Karpas-422 (cell line): ENCODE measurements at regions not wholly inside any gene's neighbourhood (a gene's known extent, or its start where the extent isn't known, plus 50 kb on each side); places are given as distances from the start of the nearest gene placed in this dataset.
"Not testable (repeated sequence)": the region's sequence is repeated elsewhere in the genome, so short reads cannot be mapped to it uniquely, and the experiment has no call there.

Experiments used
- DNase-seq: peaks from one replicate; pipeline ENCODE4 v3.0.0-alpha.2; 2015
- H2AFZ ChIP-seq: fragments of 200-600 bp; sonication (generic); 2 replicates; pipeline ENCODE4 v1.6.1; 2014; ENCODE audit warnings: antibody characterized with exemption, low read length, mixed read lengths
- H3K27ac ChIP-seq: fragments of 200-600 bp; sonication (generic); 2 replicates; pipeline ENCODE4 v1.5.1; 2014; ENCODE audit warnings: mild to moderate bottlenecking, low read length, moderate library complexity
- H3K27me3 ChIP-seq: fragments of 200-600 bp; sonication (generic); 2 replicates; pipeline ENCODE4 v1.6.1; 2014; ENCODE audit warnings: low read length, mixed read lengths
- H3K36me3 ChIP-seq: fragments of 200-600 bp; sonication (generic); 2 replicates; pipeline ENCODE4 v1.6.1; 2014; ENCODE audit warnings: low read length, mixed read lengths; ENCODE audit not compliant: insufficient read depth
- H3K4me1 ChIP-seq: fragments of 200-600 bp; sonication (generic); 2 replicates; pipeline ENCODE4 v1.6.1; 2014; ENCODE audit warnings: mild to moderate bottlenecking, low read length, mixed read lengths
- H3K4me2 ChIP-seq: fragments of 200-600 bp; sonication (generic); 2 replicates; pipeline ENCODE4 v1.6.1; 2014; ENCODE audit warnings: low read length, low read depth, mild to moderate bottlenecking; ENCODE audit not compliant: poor library complexity, severe bottlenecking
- H3K4me3 ChIP-seq: fragments of 200-600 bp; sonication (generic); 2 replicates; pipeline ENCODE4 v1.5.1; 2014; ENCODE audit warnings: mild to moderate bottlenecking, antibody characterized with exemption, low read length, mixed read lengths
- H3K79me2 ChIP-seq: fragments of 200-600 bp; sonication (generic); 2 replicates; pipeline ENCODE4 v1.6.1; 2014; ENCODE audit warnings: mild to moderate bottlenecking, low read length, mixed read lengths
- H3K9ac ChIP-seq: fragments of 200-600 bp; sonication (generic); 2 replicates; pipeline ENCODE4 v1.6.0; 2014; ENCODE audit warnings: low read length
- H3K9me2 ChIP-seq: fragments of 200-600 bp; sonication (generic), shearing (Covaris generic); replicated peaks from 2 replicates; pipeline ENCODE4 v1.6.0; 2014; ENCODE audit warnings: mild to moderate bottlenecking, low read length, moderate library complexity; ENCODE audit not compliant: insufficient read depth
- H3K9me3 ChIP-seq: fragments of 300-700, 200-600 bp; sonication (generic); 2 replicates; pipeline ENCODE4 v1.6.1; 2014; ENCODE audit warnings: low read length, mixed read lengths
- H4K20me1 ChIP-seq: fragments of 200-600 bp; sonication (generic); 2 replicates; pipeline ENCODE4 v1.6.1; 2014; ENCODE audit warnings: mild to moderate bottlenecking, antibody characterized with exemption, low read length, low read depth; ENCODE audit not compliant: insufficient read depth

GRCh38 chr17:71578446-71578845, 542.4 kb upstream of the SOX9 start:
- no peak overlapping the region for H3K4me3 ChIP-seq
- no peaks in the 10 kb centered on the region for H3K36me3 ChIP-seq
- H3K79me2 ChIP-seq: no peaks in the 10 kb centered on the region
- no peak overlapping the region for H3K27ac ChIP-seq
- H3K9me3 ChIP-seq: no peaks in the 10 kb centered on the region
- no peak overlapping the region for H3K4me2 ChIP-seq
- H3K9ac ChIP-seq: no peak overlapping the region
- no peak overlapping the region for H2AFZ ChIP-seq
- H4K20me1 ChIP-seq: no peaks in the 10 kb centered on the region
- DNase-seq: no peak
- H3K27me3 ChIP-seq: no peaks in the 10 kb centered on the region
- no peaks in the 10 kb centered on the region for H3K4me1 ChIP-seq
- H3K9me2 ChIP-seq: no peaks in the 10 kb centered on the region

- no peaks in the 10 kb centered on the region for H4K20me1 ChIP-seq
- no peak overlapping the region for H3K27ac ChIP-seq
- no peak overlapping the region for H2AFZ ChIP-seq
- no peaks in the 10 kb centered on the region for H3K79me2 ChIP-seq
- H3K9ac ChIP-seq: no peak overlapping the region
- H3K4me3 ChIP-seq: no peak overlapping the region
- H3K4me1 ChIP-seq: no peaks in the 10 kb centered on the region
- no peak for DNase-seq
- no peaks in the 10 kb centered on the region for H3K9me3 ChIP-seq
- no peaks in the 10 kb centered on the region for H3K27me3 ChIP-seq
- H3K9me2 ChIP-seq: no peaks in the 10 kb centered on the region
- H3K36me3 ChIP-seq: no peaks in the 10 kb centered on the region
- H3K4me2 ChIP-seq: no peak overlapping the region
Measured at GRCh38 chr17:71580220-71580619, 540.6 kb upstream of the SOX9 start.

- H3K9me3 ChIP-seq: no peaks in the 10 kb centered on the region
- no peaks in the 10 kb centered on the region for H3K36me3 ChIP-seq
- H3K4me2 ChIP-seq: no peak overlapping the region
- no peak overlapping the region for H2AFZ ChIP-seq
- H3K4me3 ChIP-seq: no peak overlapping the region
- H3K27ac ChIP-seq: no peak overlapping the region
- no peak overlapping the region for H3K9ac ChIP-seq
- no peaks in the 10 kb centered on the region for H3K27me3 ChIP-seq
- no peak for DNase-seq
- no peaks in the 10 kb centered on the region for H3K79me2 ChIP-seq
- H4K20me1 ChIP-seq: no peaks in the 10 kb centered on the region
- no peaks in the 10 kb centered on the region for H3K9me2 ChIP-seq
- peaks cover 3% of the 10 kb centered on the region; the same call in 1 of the 2 replicates for H3K4me1 ChIP-seq
Measured at GRCh38 chr17:71585540-71585939, 535.3 kb upstream of the SOX9 start.

GRCh38 chr17:71592431-71592830, 528.4 kb upstream of the SOX9 start:
- Histone ChIP-seq H4K20me1 (no peaks in the 10 kb centered on the region), H3K4me2 (no peak overlapping the region), H3K36me3 (no peaks in the 10 kb centered on the region), H3K79me2 (no peaks in the 10 kb centered on the region), H3K27ac (no peak overlapping the region), H3K4me1 (peaks cover 3% of the 10 kb centered on the region; the same call in 1 of the 2 replicates), H3K9ac (no peak overlapping the region), H3K4me3 (no peak overlapping the region), H3K9me2 (no peaks in the 10 kb centered on the region), H2AFZ (no peak overlapping the region), H3K9me3 (no peaks in the 10 kb centered on the region), H3K27me3 (no peaks in the 10 kb centered on the region)
- no peak for DNase-seq

GRCh38 chr17:71593078-71593477, 527.7 kb upstream of the SOX9 start:
- Histone ChIP-seq H3K9me3 (no peaks in the 10 kb centered on the region), H4K20me1 (no peaks in the 10 kb centered on the region), H3K9ac (no peak overlapping the region), H3K4me3 (no peak overlapping the region), H2AFZ (no peak overlapping the region), H3K27ac (no peak overlapping the region), H3K27me3 (no peaks in the 10 kb centered on the region), H3K4me1 (peaks cover 3% of the 10 kb centered on the region; the same call in 1 of the 2 replicates), H3K4me2 (no peak overlapping the region), H3K9me2 (no peaks in the 10 kb centered on the region), H3K36me3 (no peaks in the 10 kb centered on the region), H3K79me2 (no peaks in the 10 kb centered on the region)
- DNase-seq: no peak

- not testable (repeated sequence) for H3K4me3 ChIP-seq, H2AFZ ChIP-seq, H3K36me3 ChIP-seq, H3K27ac ChIP-seq, H3K4me2 ChIP-seq, H3K9me3 ChIP-seq, DNase-seq, H3K9me2 ChIP-seq, H3K4me1 ChIP-seq, H4K20me1 ChIP-seq, H3K27me3 ChIP-seq, H3K9ac ChIP-seq, H3K79me2 ChIP-seq
Measured at GRCh38 chr17:71599583-71599982, 521.2 kb upstream of the SOX9 start.

GRCh38 chr17:71600137-71600789, 520.6 kb upstream of the SOX9 start:
- Histone ChIP-seq H3K27ac (no peak overlapping the region), H3K9ac (no peak overlapping the region), H2AFZ (no peak overlapping the region), H4K20me1 (no peaks in the 10 kb centered on the region), H3K4me1 (no peaks in the 10 kb centered on the region), H3K9me2 (no peaks in the 10 kb centered on the region), H3K4me3 (no peak overlapping the region), H3K4me2 (no peak overlapping the region), H3K9me3 (no peaks in the 10 kb centered on the region), H3K27me3 (no peaks in the 10 kb centered on the region), H3K36me3 (no peaks in the 10 kb centered on the region), H3K79me2 (no peaks in the 10 kb centered on the region)
- no peak for DNase-seq

- Histone ChIP-seq H3K27ac (no peak overlapping the region), H3K79me2 (no peaks in the 10 kb centered on the region), H3K9me2 (no peaks in the 10 kb centered on the region), H4K20me1 (no peaks in the 10 kb centered on the region), H2AFZ (no peak overlapping the region), H3K9me3 (no peaks in the 10 kb centered on the region), H3K9ac (no peak overlapping the region), H3K27me3 (no peaks in the 10 kb centered on the region), H3K36me3 (no peaks in the 10 kb centered on the region), H3K4me2 (no peak overlapping the region), H3K4me1 (no peaks in the 10 kb centered on the region), H3K4me3 (no peak overlapping the region)
- DNase-seq: no peak
Measured at GRCh38 chr17:71601894-71602504, 518.8 kb upstream of the SOX9 start.
